ENCODE measurements at regions not wholly inside any gene's neighbourhood (a gene's known extent, or its start where the extent isn't known, plus 50 kb on each side); places are given as distances from the start of the nearest gene placed in this dataset.
A peak's percentile ranks its signal among the peaks of the same experiment; 100 is the strongest.

DNA sequence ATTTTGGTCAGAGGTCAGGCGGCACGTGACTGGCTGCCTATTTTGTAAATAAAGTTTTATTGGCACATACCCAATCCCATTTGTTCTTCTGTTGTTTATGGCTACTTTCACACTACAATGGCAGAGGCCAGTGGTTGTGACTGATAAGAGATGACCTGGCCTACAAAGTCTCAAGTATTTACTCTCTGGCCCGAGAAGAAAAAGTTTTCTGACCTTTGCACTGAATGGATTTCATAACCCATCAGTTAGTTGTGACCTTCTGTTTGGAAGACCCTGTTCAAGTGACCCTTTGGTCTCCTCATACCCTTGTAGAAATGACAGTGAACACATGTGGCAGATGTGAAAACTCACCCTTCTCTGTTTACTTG lies 121.4 kb upstream of the MGAT5 start:
- Histone ChIP-seq H3K36me3 (replicated peaks in 1 of 2; ENCODE audit: insufficient read depth in 1 of 2, low read depth in 2 of 2) (no peaks in the 10 kb centered on the region), H3K4me3 (no peak overlapping the region), H3K27ac (no peak overlapping the region), H3K4me1 (peaks cover 51% of the 10 kb centered on the region), H3K9me3 (no peaks in the 10 kb centered on the region), H3K27me3 (no peaks in the 10 kb centered on the region)
- ATAC-seq: no peak
- 39 to 45% methylated on average over 3 of the region's 3 CpGs for WGBS, 2 donors
- TF ChIP-seq, protein P1, sequence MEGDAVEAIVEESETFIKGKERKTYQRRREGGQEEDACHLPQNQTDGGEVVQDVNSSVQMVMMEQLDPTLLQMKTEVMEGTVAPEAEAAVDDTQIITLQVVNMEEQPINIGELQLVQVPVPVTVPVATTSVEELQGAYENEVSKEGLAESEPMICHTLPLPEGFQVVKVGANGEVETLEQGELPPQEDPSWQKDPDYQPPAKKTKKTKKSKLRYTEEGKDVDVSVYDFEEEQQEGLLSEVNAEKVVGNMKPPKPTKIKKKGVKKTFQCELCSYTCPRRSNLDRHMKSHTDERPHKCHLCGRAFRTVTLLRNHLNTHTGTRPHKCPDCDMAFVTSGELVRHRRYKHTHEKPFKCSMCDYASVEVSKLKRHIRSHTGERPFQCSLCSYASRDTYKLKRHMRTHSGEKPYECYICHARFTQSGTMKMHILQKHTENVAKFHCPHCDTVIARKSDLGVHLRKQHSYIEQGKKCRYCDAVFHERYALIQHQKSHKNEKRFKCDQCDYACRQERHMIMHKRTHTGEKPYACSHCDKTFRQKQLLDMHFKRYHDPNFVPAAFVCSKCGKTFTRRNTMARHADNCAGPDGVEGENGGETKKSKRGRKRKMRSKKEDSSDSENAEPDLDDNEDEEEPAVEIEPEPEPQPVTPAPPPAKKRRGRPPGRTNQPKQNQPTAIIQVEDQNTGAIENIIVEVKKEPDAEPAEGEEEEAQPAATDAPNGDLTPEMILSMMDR (IDR thresholded peaks at IDR 0.05): no peak
- TF ChIP-seq POLR2A (IDR thresholded peaks at IDR 0.05): no peak
- DNase-seq: no peak
- intact Hi-C loops (cut with DNase I): no loop called here

DNA sequence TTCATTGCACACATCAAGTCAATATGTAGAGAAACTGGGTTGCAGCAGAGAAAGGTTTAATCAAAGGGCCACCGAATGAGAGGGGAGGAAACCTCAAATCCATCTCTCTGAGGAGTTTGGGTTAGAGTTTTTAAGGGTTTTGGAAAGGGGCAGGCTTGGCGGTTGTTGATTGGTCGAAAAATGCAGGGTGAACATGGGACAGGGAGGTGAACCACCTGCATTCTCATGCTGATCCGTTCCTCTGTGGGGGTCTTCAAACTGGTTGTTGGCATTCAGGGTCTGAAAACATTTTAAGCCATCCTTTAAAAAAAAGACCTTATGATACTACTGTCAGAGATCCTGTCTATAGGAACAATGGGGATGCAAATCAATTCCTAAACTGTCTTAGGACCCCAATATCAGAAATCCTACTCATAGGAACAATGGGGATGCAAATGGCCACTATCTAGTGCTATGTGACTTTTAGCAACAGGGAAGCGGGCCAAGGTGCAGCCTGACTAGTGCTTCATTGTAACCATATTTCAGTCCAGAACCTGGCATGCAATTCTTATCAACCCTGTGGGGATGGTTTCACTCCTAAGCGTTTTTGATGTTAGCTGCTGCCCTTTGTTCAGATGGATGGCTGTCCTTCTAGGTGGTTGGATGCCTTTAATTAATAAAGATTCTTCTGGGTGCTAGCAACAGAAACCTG lies 120.1 kb upstream of the MGAT5 start:
- Histone ChIP-seq H3K4me3 (no peak overlapping the region), H3K4me1 (peaks cover 52% of the 10 kb centered on the region), H3K27me3 (no peaks in the 10 kb centered on the region), H3K27ac (peak overlapping the region in 1 of 4 donors; percentile 17), H3K36me3 (replicated peaks in 1 of 2; ENCODE audit: insufficient read depth in 1 of 2, low read depth in 2 of 2) (no peaks in the 10 kb centered on the region), H3K9me3 (no peaks in the 10 kb centered on the region)
- intact Hi-C loops (cut with DNase I): no loop called here
- ATAC-seq (no peak), DNase-seq (no peak)
- TF ChIP-seq POLR2A (IDR thresholded peaks at IDR 0.05): no peak
- TF ChIP-seq, protein P1 (IDR thresholded peaks at IDR 0.05): no peak
- 82 to 83% methylated on average over 6 of the region's 6 CpGs for WGBS, 2 donors

DNA sequence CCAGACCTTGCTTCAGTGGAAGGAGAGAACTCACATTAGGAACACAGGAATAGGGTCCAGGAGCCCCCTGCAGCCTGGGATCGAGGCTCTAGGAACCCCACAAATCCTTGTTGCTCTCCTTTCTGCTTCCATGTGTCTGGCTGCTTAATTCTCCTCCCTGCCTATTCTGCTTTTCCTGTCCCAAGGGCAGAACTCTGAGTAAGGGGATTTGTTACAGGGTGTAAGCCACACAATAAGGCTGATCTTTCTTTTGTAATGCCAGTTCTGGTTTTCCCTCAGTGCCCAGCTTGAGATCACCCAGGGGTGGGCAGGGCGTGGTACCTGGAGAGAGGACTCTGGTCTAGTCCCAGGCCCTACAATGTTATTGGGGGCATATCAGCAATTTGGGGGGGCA lies 119.6 kb upstream of the MGAT5 start:
- intact Hi-C loops (cut with DNase I): no loop called here
- TF ChIP-seq, protein P1 (IDR thresholded peaks at IDR 0.05): no peak
- WGBS, 2 donors: 90 to 96% methylated on average over 2 of the region's 2 CpGs
- DNase-seq (no peak), ATAC-seq (no peak)
- peaks cover 53% of the 10 kb centered on the region for H3K4me1 ChIP-seq
- no peaks in the 10 kb centered on the region for H3K9me3 ChIP-seq
- peak overlapping the region in 1 of 4 donors; percentile 17 for H3K27ac ChIP-seq
- H3K27me3 ChIP-seq: no peaks in the 10 kb centered on the region
- H3K4me3 ChIP-seq: no peak overlapping the region
- no peaks in the 10 kb centered on the region for H3K36me3 ChIP-seq (replicated peaks in 1 of 2; ENCODE audit: insufficient read depth in 1 of 2, low read depth in 2 of 2)

DNA sequence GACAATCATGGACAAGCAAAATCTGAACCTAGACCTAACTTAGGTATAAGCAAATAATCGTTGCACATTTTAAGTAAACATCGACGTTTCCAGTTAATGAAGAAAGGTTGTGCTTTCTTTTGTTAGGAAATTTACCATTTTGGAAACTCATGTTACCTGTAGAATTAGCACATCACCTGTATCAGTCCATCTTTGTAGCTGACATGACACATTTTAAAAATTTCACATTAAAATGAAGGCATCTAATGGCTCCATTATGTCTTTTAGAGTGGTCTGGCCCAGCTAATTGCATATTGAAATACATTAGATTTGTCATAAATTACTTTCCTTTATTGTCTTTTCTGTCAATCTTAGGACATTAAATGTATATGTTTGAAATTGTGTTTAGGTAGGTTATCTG lies 119.0 kb upstream of the MGAT5 start:
- Histone ChIP-seq H3K9me3 (no peaks in the 10 kb centered on the region), H3K4me1 (peaks cover 58% of the 10 kb centered on the region), H3K36me3 (replicated peaks in 1 of 2; ENCODE audit: insufficient read depth in 1 of 2, low read depth in 2 of 2) (no peaks in the 10 kb centered on the region), H3K4me3 (no peak overlapping the region), H3K27me3 (no peaks in the 10 kb centered on the region), H3K27ac (peak overlapping the region in 1 of 4 donors; percentile 81)
- no peak for ATAC-seq
- WGBS, 2 donors: 47 to 57% methylated on average over 3 of the region's 3 CpGs
- no peak for DNase-seq
- TF ChIP-seq, protein P1 (IDR thresholded peaks at IDR 0.05): no peak
- intact Hi-C loops (cut with DNase I): no loop called here

DNA sequence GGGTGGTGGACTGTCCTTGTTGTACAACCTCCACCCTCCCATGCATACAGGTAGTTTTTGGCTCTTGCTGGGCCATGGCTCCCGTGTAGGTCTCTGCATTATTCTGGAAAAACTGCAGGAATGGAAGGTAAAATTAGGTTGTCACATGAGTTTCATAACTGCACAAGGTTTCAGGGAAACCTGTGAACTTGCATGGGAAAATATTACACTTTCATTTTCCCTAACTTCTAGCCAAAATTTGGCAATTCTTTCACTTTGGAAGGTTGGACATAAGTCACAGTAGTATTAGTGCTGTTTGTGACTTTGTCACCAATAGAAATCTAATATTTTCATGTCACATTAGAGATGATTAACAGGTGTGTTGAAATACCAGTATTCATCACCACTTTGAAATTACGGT lies 118.1 kb upstream of the MGAT5 start:
- H3K36me3 ChIP-seq (replicated peaks in 1 of 2; ENCODE audit: insufficient read depth in 1 of 2, low read depth in 2 of 2): no peaks in the 10 kb centered on the region
- intact Hi-C loops (cut with DNase I): no loop called here
- no peak for TF ChIP-seq POLR2A (IDR thresholded peaks at IDR 0.05)
- TF ChIP-seq, protein P1 (IDR thresholded peaks at IDR 0.05): no peak
- peak overlapping the region; percentile 22 to 81 (median 68) for H3K27ac ChIP-seq
- ATAC-seq (peak; percentile 21), DNase-seq (no peak)
- H3K27me3 ChIP-seq: no peaks in the 10 kb centered on the region
- no peak overlapping the region for H3K4me3 ChIP-seq
- WGBS, 2 donors: 16 to 25% methylated on average over 2 of the region's 2 CpGs
- peaks cover 68% of the 10 kb centered on the region for H3K4me1 ChIP-seq
- no peaks in the 10 kb centered on the region for H3K9me3 ChIP-seq
